Neural progenitor cell (in vitro differentiated cells): ENCODE measurements at regions not wholly inside any gene's neighbourhood (a gene's known extent, or its start where the extent isn't known, plus 50 kb on each side); places are given as distances from the start of the nearest gene placed in this dataset.

Experiments used
- DNase-seq: peaks from one replicate; pipeline ENCODE4 v3.0.0-alpha.2; 2016; ENCODE audit warnings: low spot score
- H2AFZ ChIP-seq: fragments of 200-600 bp; sonication (generic); replicated peaks from 2 replicates; pipeline ENCODE4 v1.6.1; 2016; ENCODE audit warnings: antibody characterized with exemption
- H3F3A ChIP-seq: fragments of 200-600 bp; sonication (generic); 2 replicates; pipeline ENCODE4 v1.6.1; 2016; ENCODE audit warnings: antibody characterized with exemption, low read depth
- H3K27ac ChIP-seq: fragments of 200-600 bp; sonication (generic); 2 replicates; pipeline ENCODE4 v1.5.1; 2016; ENCODE audit warnings: mild to moderate bottlenecking
- H3K27me3 ChIP-seq: fragments of 200-600 bp; sonication (generic); 2 replicates; pipeline ENCODE4 v1.6.1; 2016; ENCODE audit warnings: mild to moderate bottlenecking, moderate library complexity
- H3K36me3 ChIP-seq: fragments of 200-600 bp; sonication (generic); 2 replicates; pipeline ENCODE4 v1.5.1; 2016
- H3K4me1 ChIP-seq: fragments of 200-600 bp; sonication (generic); 2 replicates; pipeline ENCODE4 v1.6.1; 2016; ENCODE audit warnings: mixed run types
- H3K4me2 ChIP-seq: fragments of 200-600 bp; sonication (generic); 2 replicates; pipeline ENCODE4 v1.6.1; 2016
- H3K4me3 ChIP-seq: fragments of 200-600 bp; sonication (generic); 2 replicates; pipeline ENCODE4 v1.5.1; 2016
- H3K79me2 ChIP-seq: fragments of 200-600 bp; sonication (generic); 2 replicates; pipeline ENCODE4 v1.6.1; 2016; ENCODE audit warnings: low read depth
- H3K9ac ChIP-seq: fragments of 200-600 bp; sonication (generic); 2 replicates; pipeline ENCODE4 v1.6.1; 2016
- H3K9me3 ChIP-seq: fragments of 200-600 bp; sonication (generic); 2 replicates; pipeline ENCODE4 v1.5.1; 2016; ENCODE audit warnings: low read depth
- H4K20me1 ChIP-seq: fragments of 200-600 bp; sonication (generic); 2 replicates; pipeline ENCODE4 v1.6.1; 2016; ENCODE audit warnings: low read depth
- H3K27ac Mint-ChIP-seq: 3 replicates; pipeline ENCODE4 v1.8.0; 2021; ENCODE audit warnings: mixed read lengths
- H3K27me3 Mint-ChIP-seq: 2 replicates; pipeline ENCODE4 v1.8.0; 2022; ENCODE audit warnings: low read depth, mild to moderate bottlenecking, inconsistent platforms, moderate library complexity, mixed read lengths; ENCODE audit not compliant: insufficient read depth
- H3K36me3 Mint-ChIP-seq: 3 replicates; pipeline ENCODE4 v1.8.0; 2021; ENCODE audit warnings: mixed read lengths
- H3K4me1 Mint-ChIP-seq: 3 replicates; pipeline ENCODE4 v1.8.0; 2021; ENCODE audit warnings: mixed read lengths
- H3K4me3 Mint-ChIP-seq: 3 replicates; pipeline ENCODE4 v1.8.0; 2021; ENCODE audit warnings: mild to moderate bottlenecking, moderate library complexity, mixed read lengths
- H3K9me3 Mint-ChIP-seq: 3 replicates; pipeline ENCODE4 v1.8.0; 2020; ENCODE audit warnings: mixed read lengths
- EZH2 ChIP-seq: fragments of 200-600 bp; sonication (generic); IDR thresholded peaks from 2 replicates; pipeline ENCODE4 v1.6.1; 2017; ENCODE audit warnings: antibody characterized with exemption, mild to moderate bottlenecking, moderate library complexity
- EZH2phosphoT487 ChIP-seq: fragments of 200-600 bp; sonication (generic); IDR thresholded peaks from 2 replicates; pipeline ENCODE4 v1.6.1; 2017; ENCODE audit warnings: antibody characterized with exemption
- TF ChIP-seq, protein P1 (sequence below): fragments of 200-600 bp; sonication (generic); IDR thresholded peaks from 2 replicates; pipeline ENCODE4 v1.5.1; 2017; ENCODE audit warnings: antibody characterized with exemption, mild to moderate bottlenecking

- H4K20me1 ChIP-seq = no peaks in the 10 kb centered on the region
- peaks cover 25% of the 10 kb centered on the region for H3K9me3 Mint-ChIP-seq
- H3K27ac ChIP-seq = no peak overlapping the region
Measured at GRCh38 chr5:54670281-54670680, 152.7 kb downstream of the SNX18 start.

GRCh38 chr5:54669845-54670244 lies 152.3 kb downstream of the SNX18 start:
- Histone ChIP-seq H3K4me2 (no peak overlapping the region), H4K20me1 (no peaks in the 10 kb centered on the region), H3K79me2 (no peaks in the 10 kb centered on the region), H3K36me3 (no peaks in the 10 kb centered on the region), H3K27ac (no peak overlapping the region), H3K4me1 (no peaks in the 10 kb centered on the region), H3K27me3 (no peaks in the 10 kb centered on the region), H2AFZ (no peak overlapping the region), H3K4me3 (no peak overlapping the region), H3F3A (no peaks in the 10 kb centered on the region), H3K9ac (no peak overlapping the region), H3K9me3 (peaks cover 5% of the 10 kb centered on the region)
- H3K27me3 Mint-ChIP-seq = peaks cover 10% of the 10 kb centered on the region
- peaks cover 5% of the 10 kb centered on the region for H3K4me1 Mint-ChIP-seq
- H3K27ac Mint-ChIP-seq = no peak overlapping the region
- H3K4me3 Mint-ChIP-seq = no peak overlapping the region
- no peak for DNase-seq
- H3K9me3 Mint-ChIP-seq = peaks cover 27% of the 10 kb centered on the region
- TF ChIP-seq EZH2 (no peak), EZH2phosphoT487 (no peak)
- TF ChIP-seq, protein P1, sequence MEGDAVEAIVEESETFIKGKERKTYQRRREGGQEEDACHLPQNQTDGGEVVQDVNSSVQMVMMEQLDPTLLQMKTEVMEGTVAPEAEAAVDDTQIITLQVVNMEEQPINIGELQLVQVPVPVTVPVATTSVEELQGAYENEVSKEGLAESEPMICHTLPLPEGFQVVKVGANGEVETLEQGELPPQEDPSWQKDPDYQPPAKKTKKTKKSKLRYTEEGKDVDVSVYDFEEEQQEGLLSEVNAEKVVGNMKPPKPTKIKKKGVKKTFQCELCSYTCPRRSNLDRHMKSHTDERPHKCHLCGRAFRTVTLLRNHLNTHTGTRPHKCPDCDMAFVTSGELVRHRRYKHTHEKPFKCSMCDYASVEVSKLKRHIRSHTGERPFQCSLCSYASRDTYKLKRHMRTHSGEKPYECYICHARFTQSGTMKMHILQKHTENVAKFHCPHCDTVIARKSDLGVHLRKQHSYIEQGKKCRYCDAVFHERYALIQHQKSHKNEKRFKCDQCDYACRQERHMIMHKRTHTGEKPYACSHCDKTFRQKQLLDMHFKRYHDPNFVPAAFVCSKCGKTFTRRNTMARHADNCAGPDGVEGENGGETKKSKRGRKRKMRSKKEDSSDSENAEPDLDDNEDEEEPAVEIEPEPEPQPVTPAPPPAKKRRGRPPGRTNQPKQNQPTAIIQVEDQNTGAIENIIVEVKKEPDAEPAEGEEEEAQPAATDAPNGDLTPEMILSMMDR = no peak
- no peaks in the 10 kb centered on the region for H3K36me3 Mint-ChIP-seq

More at GRCh38 chr5:54670281-54670680, 152.7 kb downstream of the SNX18 start:
- no peaks in the 10 kb centered on the region for H3K36me3 ChIP-seq
- Mint-ChIP-seq H3K4me1 (peaks cover 4% of the 10 kb centered on the region), H3K4me3 (no peak overlapping the region), H3K27me3 (peaks cover 10% of the 10 kb centered on the region), H3K36me3 (no peaks in the 10 kb centered on the region), H3K27ac (no peak overlapping the region)
- no peak overlapping the region for H2AFZ ChIP-seq
- H3F3A ChIP-seq = no peaks in the 10 kb centered on the region
- H3K9ac ChIP-seq = no peak overlapping the region
- H3K4me3 ChIP-seq = no peak overlapping the region
- no peaks in the 10 kb centered on the region for H3K4me1 ChIP-seq
- TF ChIP-seq EZH2 (no peak), EZH2phosphoT487 (no peak)
- TF ChIP-seq, protein P1 = no peak
- H3K79me2 ChIP-seq = no peaks in the 10 kb centered on the region
- no peaks in the 10 kb centered on the region for H3K27me3 ChIP-seq
- peaks cover 5% of the 10 kb centered on the region for H3K9me3 ChIP-seq
- no peak for DNase-seq
- H3K4me2 ChIP-seq = no peak overlapping the region

DNA sequence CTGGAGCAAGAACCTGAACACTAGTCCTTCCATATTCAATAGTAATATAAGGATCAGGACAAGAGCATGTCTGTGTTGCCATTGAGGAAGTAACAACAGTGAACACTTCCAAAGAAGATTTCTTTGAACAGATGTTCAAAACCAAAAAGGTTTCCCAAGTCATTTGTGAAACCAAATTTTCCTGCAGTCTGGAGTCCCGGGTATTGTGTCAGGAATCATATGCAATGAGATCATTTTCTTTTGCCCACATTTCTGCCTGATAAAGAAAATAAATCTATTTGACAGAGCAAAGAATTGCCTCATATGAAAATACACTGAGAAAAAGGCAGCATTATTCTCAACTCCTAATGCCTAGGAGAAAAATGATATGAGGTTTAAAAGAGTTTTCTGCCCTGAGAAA lies 151.7 kb downstream of the SNX18 start:
- H3K79me2 ChIP-seq = no peaks in the 10 kb centered on the region
- H3K9ac ChIP-seq = no peak overlapping the region
- H3F3A ChIP-seq = no peaks in the 10 kb centered on the region
- H3K36me3 Mint-ChIP-seq = no peaks in the 10 kb centered on the region
- no peak for DNase-seq
- H3K4me2 ChIP-seq = no peak overlapping the region
- H3K4me3 Mint-ChIP-seq = no peak overlapping the region
- H3K27me3 ChIP-seq = no peaks in the 10 kb centered on the region
- peaks cover 5% of the 10 kb centered on the region for H3K9me3 ChIP-seq
- peaks cover 8% of the 10 kb centered on the region for H3K4me1 Mint-ChIP-seq
- H3K27ac Mint-ChIP-seq = no peak overlapping the region
- H3K9me3 Mint-ChIP-seq = peaks cover 27% of the 10 kb centered on the region
- no peaks in the 10 kb centered on the region for H3K4me1 ChIP-seq
- H3K27me3 Mint-ChIP-seq = peaks cover 10% of the 10 kb centered on the region
- H3K27ac ChIP-seq = no peak overlapping the region
- H2AFZ ChIP-seq = no peak overlapping the region
- H3K4me3 ChIP-seq = no peak overlapping the region
- no peaks in the 10 kb centered on the region for H3K36me3 ChIP-seq
- H4K20me1 ChIP-seq = no peaks in the 10 kb centered on the region
- no peak for TF ChIP-seq EZH2
- TF ChIP-seq EZH2phosphoT487 = no peak
- TF ChIP-seq, protein P1 = no peak
